ENCODE measurements at regions not wholly inside any gene's neighbourhood (a gene's known extent, or its start where the extent isn't known, plus 50 kb on each side); places are given as distances from the start of the nearest gene placed in this dataset.

GRCh38 chr6:8546496-8546895, 111.2 kb upstream of the SLC35B3 start:
- Histone ChIP-seq H3K4me3 (no peak overlapping the region), H3K27ac (no peak overlapping the region), H3K27me3 (no peaks in the 10 kb centered on the region), H3K36me3 (no peaks in the 10 kb centered on the region), H3K9me3 (no peaks in the 10 kb centered on the region), H3K4me1 (no peaks in the 10 kb centered on the region)
- DNase-seq (no peak), ATAC-seq (no peak)
- in situ Hi-C loops (cut with MboI; ENCODE audit: low sequenced_read_pairs in 4 of 4) (no loop called here), intact Hi-C loops (cut with DNase I; ENCODE audit: low total_unique reads) (no loop called here)
- TF ChIP-seq POLR2A (IDR thresholded peaks at IDR 0.05): no peak
- no peak for TF ChIP-seq CTCF (IDR thresholded peaks at IDR 0.05 in 4 of 5, conservative IDR thresholded peaks at IDR 0.05 in 1 of 5)

DNA sequence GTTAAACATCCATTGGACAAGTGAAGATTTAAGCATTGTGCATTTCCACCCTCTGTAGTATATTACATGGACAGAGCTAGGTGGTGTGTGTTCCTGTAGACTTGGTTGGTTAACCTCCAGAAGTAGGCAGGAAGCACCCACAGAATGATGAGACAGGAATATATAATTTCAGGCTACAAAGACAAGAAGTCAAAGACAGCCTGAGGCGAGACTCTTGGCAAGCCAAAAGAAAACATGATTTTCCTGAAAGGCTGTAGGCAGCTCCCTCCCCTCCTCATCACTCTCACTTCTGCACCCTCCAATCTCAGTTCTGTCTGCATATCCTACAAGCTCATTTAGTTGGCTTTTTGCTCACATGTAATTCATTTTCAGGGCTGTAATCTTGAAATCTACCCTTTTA, 110.0 kb upstream of the SLC35B3 start:
- H3K4me3 ChIP-seq: no peak overlapping the region
- no peaks in the 10 kb centered on the region for H3K9me3 ChIP-seq
- DNase-seq (no peak), ATAC-seq (no peak)
- no peaks in the 10 kb centered on the region for H3K4me1 ChIP-seq
- TF ChIP-seq CTCF (IDR thresholded peaks at IDR 0.05 in 4 of 5, conservative IDR thresholded peaks at IDR 0.05 in 1 of 5): no peak
- in situ Hi-C loops (cut with MboI; ENCODE audit: low sequenced_read_pairs in 4 of 4): no loop called here
- intact Hi-C loops (cut with DNase I; ENCODE audit: low total_unique reads): no loop called here
- H3K27ac ChIP-seq: no peak overlapping the region
- no peaks in the 10 kb centered on the region for H3K27me3 ChIP-seq
- no peaks in the 10 kb centered on the region for H3K36me3 ChIP-seq

DNA sequence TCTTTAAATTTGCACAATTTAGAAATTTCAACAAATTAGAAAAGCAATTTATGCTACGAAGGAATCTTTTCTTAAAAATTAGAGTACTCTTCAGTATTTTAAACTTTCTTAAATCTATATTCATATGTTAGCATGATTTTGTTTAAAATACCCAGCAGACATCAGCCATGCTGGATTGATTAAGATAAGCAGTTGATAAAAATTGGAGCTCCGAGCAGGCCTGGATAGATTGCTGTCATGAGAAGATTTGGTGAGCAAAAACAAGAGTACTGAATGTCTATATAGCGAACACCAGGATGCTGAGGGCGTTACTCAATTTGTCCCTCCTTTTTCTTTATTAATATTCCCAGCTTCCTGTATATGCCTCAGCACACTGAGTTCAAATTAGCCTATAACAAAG, 108.4 kb upstream of the SLC35B3 start:
- TF ChIP-seq CTCF (IDR thresholded peaks at IDR 0.05 in 4 of 5, conservative IDR thresholded peaks at IDR 0.05 in 1 of 5) (no peak), POLR2A (IDR thresholded peaks at IDR 0.05) (no peak)
- Histone ChIP-seq H3K9me3 (no peaks in the 10 kb centered on the region), H3K36me3 (no peaks in the 10 kb centered on the region), H3K4me3 (no peak overlapping the region), H3K27me3 (no peaks in the 10 kb centered on the region), H3K27ac (no peak overlapping the region), H3K4me1 (no peaks in the 10 kb centered on the region)
- in situ Hi-C loops (cut with MboI; ENCODE audit: low sequenced_read_pairs in 4 of 4): no loop called here
- intact Hi-C loops (cut with DNase I; ENCODE audit: low total_unique reads): no loop called here
- ATAC-seq (no peak), DNase-seq (no peak)

DNA sequence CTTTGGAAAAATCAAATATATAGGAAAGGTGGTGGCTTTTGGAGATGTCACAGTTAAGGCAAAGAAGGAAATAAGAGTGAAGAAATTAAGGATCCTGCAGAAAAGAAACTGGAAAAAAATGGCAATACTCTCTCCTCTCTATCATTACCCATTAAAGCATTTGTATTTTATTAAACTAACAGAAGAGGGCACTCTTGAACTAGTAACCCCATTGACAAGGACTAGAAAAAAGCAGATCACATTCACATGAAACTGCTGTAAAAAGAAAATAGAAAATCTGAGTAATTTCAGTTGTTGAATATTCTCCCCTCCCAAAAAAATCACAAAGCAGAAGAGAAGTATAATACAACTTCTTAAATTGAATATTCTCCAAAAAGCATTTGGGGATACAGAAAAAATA, 104.1 kb upstream of the SLC35B3 start:
- intact Hi-C loops (cut with DNase I; ENCODE audit: low total_unique reads) (no loop called here), in situ Hi-C loops (cut with MboI; ENCODE audit: low sequenced_read_pairs in 4 of 4) (no loop called here)
- H3K9me3 ChIP-seq: no peaks in the 10 kb centered on the region

More for the DNA sequence above, 104.1 kb upstream of the SLC35B3 start:
- no peak overlapping the region for H3K27ac ChIP-seq
- no peaks in the 10 kb centered on the region for H3K36me3 ChIP-seq
- ATAC-seq (no peak), DNase-seq (no peak)
- no peaks in the 10 kb centered on the region for H3K27me3 ChIP-seq
- H3K4me1 ChIP-seq: no peaks in the 10 kb centered on the region
- H3K4me3 ChIP-seq: no peak overlapping the region
- TF ChIP-seq POLR2A (IDR thresholded peaks at IDR 0.05): no peak
- TF ChIP-seq CTCF (IDR thresholded peaks at IDR 0.05 in 4 of 5, conservative IDR thresholded peaks at IDR 0.05 in 1 of 5): no peak

All from gastrocnemius medialis (tissue), 4 donors.